Testis (tissue), 2 donors: ENCODE measurements at regions not wholly inside any gene's neighbourhood (a gene's known extent, or its start where the extent isn't known, plus 50 kb on each side); places are given as distances from the start of the nearest gene placed in this dataset.

Experiments used
- DNase-seq: peaks from one replicate; pipeline ENCODE4 v3.0.0-alpha.2; 2019
- H3K27ac ChIP-seq, 2 donors: fragments of 200-600 bp; sonication (generic); one replicate each; pipeline ENCODE4 v1.5.1; 2019
- H3K27me3 ChIP-seq: fragments of 200-600 bp; sonication (generic); one replicate; pipeline ENCODE4 v1.5.1; 2019
- H3K36me3 ChIP-seq: fragments of 200-600 bp; sonication (generic); one replicate; pipeline ENCODE4 v1.5.1; 2017; ENCODE audit warnings: low read depth; ENCODE audit errors: missing control alignments
- H3K4me1 ChIP-seq: fragments of 200-600 bp; sonication (generic); one replicate; pipeline ENCODE4 v1.5.1; 2019
- H3K4me3 ChIP-seq, 2 donors: fragments of 200-600 bp; sonication (generic); one replicate each; pipeline ENCODE4 v1.5.1; 2017 to 2019
- H3K9me3 ChIP-seq: fragments of 200-600 bp; sonication (generic); one replicate; pipeline ENCODE4 v1.5.1; 2017
- POLR2A ChIP-seq: fragments of 450-650 bp; IDR thresholded peaks from one replicate; pipeline ENCODE4 v1.6.1; 2017; ENCODE audit warnings: antibody characterized with exemption, mild to moderate bottlenecking, moderate library complexity
- WGBS, 2 donors: methylation state at CpG; one replicate each; pipeline ENCODE4 v1.1.5; 2018; 5-methylcytosine and 5-hydroxymethylcytosine counted together
- intact Hi-C: fragments of 100-400 bp; cut with DNase I; formaldehyde crosslinking; loops from one replicate; pipeline ENCODE4 v1.15.1; 2023; ENCODE audit warnings: low total_unique reads
- TF ChIP-seq, protein P1 (sequence below), 3 experiments: fragments of 450-650 bp in 2 of 3; fragments of 200-600 bp in 1 of 3; sonication (generic) in 1 of 3; IDR thresholded peaks; one replicate each; pipeline ENCODE4 v1.5.1; 2016 to 2019; ENCODE audit warnings: antibody characterized with exemption in 3 of 3, mild to moderate bottlenecking in 2 of 3, moderate library complexity in 1 of 3

DNA sequence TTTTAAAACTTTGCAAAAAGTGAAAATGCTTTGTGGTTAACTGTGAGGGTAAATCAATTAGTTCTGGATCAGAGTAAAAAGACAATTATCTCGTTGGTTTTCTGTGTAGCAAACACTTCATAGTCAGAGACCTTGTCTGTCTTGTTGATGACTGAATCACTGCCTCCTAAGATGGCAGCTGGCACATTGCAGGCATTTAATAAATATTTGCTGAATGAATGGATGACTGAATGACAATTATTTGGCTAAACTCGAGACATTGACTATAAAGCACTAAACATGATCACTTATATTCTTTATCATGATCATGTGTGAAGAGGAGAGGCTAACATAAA lies 96.2 kb downstream of the MAIP1 start:
- intact Hi-C loops: no loop called here
- TF ChIP-seq, protein P1, sequence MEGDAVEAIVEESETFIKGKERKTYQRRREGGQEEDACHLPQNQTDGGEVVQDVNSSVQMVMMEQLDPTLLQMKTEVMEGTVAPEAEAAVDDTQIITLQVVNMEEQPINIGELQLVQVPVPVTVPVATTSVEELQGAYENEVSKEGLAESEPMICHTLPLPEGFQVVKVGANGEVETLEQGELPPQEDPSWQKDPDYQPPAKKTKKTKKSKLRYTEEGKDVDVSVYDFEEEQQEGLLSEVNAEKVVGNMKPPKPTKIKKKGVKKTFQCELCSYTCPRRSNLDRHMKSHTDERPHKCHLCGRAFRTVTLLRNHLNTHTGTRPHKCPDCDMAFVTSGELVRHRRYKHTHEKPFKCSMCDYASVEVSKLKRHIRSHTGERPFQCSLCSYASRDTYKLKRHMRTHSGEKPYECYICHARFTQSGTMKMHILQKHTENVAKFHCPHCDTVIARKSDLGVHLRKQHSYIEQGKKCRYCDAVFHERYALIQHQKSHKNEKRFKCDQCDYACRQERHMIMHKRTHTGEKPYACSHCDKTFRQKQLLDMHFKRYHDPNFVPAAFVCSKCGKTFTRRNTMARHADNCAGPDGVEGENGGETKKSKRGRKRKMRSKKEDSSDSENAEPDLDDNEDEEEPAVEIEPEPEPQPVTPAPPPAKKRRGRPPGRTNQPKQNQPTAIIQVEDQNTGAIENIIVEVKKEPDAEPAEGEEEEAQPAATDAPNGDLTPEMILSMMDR (IDR thresholded peaks at IDR 0.05): no peak
- TF ChIP-seq POLR2A: no peak
- Histone ChIP-seq H3K4me3 (no peak overlapping the region), H3K4me1 (no peaks in the 10 kb centered on the region), H3K9me3 (no peaks in the 10 kb centered on the region), H3K27ac (no peak overlapping the region), H3K27me3 (no peaks in the 10 kb centered on the region), H3K36me3 (no peaks in the 10 kb centered on the region)
- WGBS, 2 donors: 91% methylated on average over 2 of the region's 2 CpGs
- DNase-seq: no peak

- WGBS, 2 donors: 80 to 84% methylated on average over 3 of the region's 3 CpGs
- no peak for DNase-seq
- Histone ChIP-seq H3K36me3 (no peaks in the 10 kb centered on the region), H3K27me3 (no peaks in the 10 kb centered on the region), H3K27ac (no peak overlapping the region), H3K4me3 (no peak overlapping the region), H3K4me1 (no peaks in the 10 kb centered on the region), H3K9me3 (no peaks in the 10 kb centered on the region)
- intact Hi-C loops: no loop called here
- no peak for TF ChIP-seq POLR2A
- TF ChIP-seq, protein P1 (IDR thresholded peaks at IDR 0.05): no peak
These were observed 97.2 kb downstream of the MAIP1 start for GRCh38 chr2:200052627-200053026.

DNA sequence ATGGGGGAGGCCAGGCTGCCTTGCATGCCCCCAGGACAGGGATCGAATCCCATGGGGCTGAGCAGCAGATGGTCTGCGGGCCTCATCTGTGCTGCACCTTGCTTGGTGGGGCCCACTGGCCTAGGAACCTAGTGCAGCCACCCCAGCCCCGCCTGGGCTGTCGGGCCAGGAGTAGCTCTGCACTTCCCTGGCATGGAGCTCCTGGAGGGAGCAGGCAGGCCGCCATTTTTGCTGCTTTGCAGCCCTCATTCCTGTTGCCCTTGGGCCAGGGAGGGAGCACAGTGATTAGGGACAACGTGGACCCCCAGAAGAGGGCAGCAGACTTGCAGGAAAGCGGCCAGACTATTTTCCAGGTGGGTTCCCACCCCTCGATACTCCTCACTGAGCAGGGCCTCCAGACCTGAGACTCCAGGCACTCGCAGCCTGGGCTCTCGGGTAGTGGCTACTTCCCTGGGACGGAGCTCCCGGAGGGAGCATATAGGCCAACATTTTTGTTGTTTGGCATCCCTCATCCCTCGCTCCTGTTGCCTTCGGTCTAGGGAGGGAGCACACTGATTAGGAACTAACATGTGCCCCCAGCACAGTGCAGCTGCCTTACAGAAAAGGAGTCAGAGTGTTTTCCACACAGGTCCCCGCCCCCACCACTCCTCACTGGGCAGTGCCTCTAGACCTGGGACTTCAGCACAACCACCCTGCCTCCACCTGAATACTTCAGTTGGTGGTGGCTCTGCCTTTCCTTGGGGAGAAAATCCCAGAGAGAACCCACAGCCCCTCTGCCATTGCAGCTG lies 99.5 kb downstream of the MAIP1 start:
- Histone ChIP-seq H3K9me3 (no peaks in the 10 kb centered on the region), H3K27me3 (no peaks in the 10 kb centered on the region), H3K27ac (no peak overlapping the region), H3K36me3 (no peaks in the 10 kb centered on the region), H3K4me3 (no peak overlapping the region), H3K4me1 (no peaks in the 10 kb centered on the region)
- intact Hi-C loops: no loop called here
- DNase-seq: no peak
- 67 to 88% methylated on average over 3 to 15 of the region's 15 CpGs for WGBS, 2 donors
- no peak for TF ChIP-seq POLR2A
- TF ChIP-seq, protein P1 (IDR thresholded peaks at IDR 0.05): no peak

GRCh38 chr2:200056105-200056504 lies 100.7 kb downstream of the MAIP1 start:
- no peak for DNase-seq
- intact Hi-C loops: no loop called here
- 73 to 75% methylated on average over 2 to 3 of the region's 3 CpGs for WGBS, 2 donors

More at GRCh38 chr2:200056105-200056504, 100.7 kb downstream of the MAIP1 start:
- no peaks in the 10 kb centered on the region for H3K4me1 ChIP-seq
- no peaks in the 10 kb centered on the region for H3K36me3 ChIP-seq
- H3K9me3 ChIP-seq: no peaks in the 10 kb centered on the region
- H3K27me3 ChIP-seq: no peaks in the 10 kb centered on the region
- no peak overlapping the region for H3K4me3 ChIP-seq
- TF ChIP-seq, protein P1 (IDR thresholded peaks at IDR 0.05): no peak
- TF ChIP-seq POLR2A: no peak
- H3K27ac ChIP-seq: no peak overlapping the region
